ENCODE measurements at regions not wholly inside any gene's neighbourhood (a gene's known extent, or its start where the extent isn't known, plus 50 kb on each side); places are given as distances from the start of the nearest gene placed in this dataset.

- H3K36me3 ChIP-seq (ENCODE audit: control insufficient read depth in 2 of 3, insufficient read depth in 3 of 3, low read length in 3 of 3) = no peaks in the 10 kb centered on the region
- no peak for DNase-seq
- no peaks in the 10 kb centered on the region for H3K4me1 ChIP-seq (ENCODE audit: control insufficient read depth in 2 of 3, insufficient read depth in 2 of 3, low read depth in 1 of 3, low read length in 3 of 3)
- intact Hi-C loops (cut with DNase I) = no loop called here
- H3K9ac ChIP-seq (ENCODE audit: low read length in 3 of 3) = no peak overlapping the region
- H3K27me3 ChIP-seq (ENCODE audit: control insufficient read depth, insufficient read depth, low read length) = no peaks in the 10 kb centered on the region
- no peaks in the 10 kb centered on the region for H3K9me3 ChIP-seq (ENCODE audit: control insufficient read depth in 2 of 3, insufficient read depth in 1 of 3, low read length in 3 of 3)
- H3K27ac ChIP-seq (ENCODE audit: low read depth in 2 of 2, low read length in 2 of 2) = no peak overlapping the region
- H3K4me3 ChIP-seq (ENCODE audit: low read length in 3 of 3) = no peak overlapping the region
- no peak for TF ChIP-seq CTCF (IDR thresholded peaks at IDR 0.05; ENCODE audit: borderline replicate concordance, extremely low read depth, insufficient read depth)
- FAIRE-seq = no peak
Observed at GRCh38 chr17:71412803-71413202, 708.0 kb upstream of the SOX9 start.

- Histone ChIP-seq H3K9me3 (ENCODE audit: control insufficient read depth in 2 of 3, insufficient read depth in 1 of 3, low read length in 3 of 3) (peaks cover 0 to 5% (median 0%) of the 10 kb centered on the region in 3 donors), H3K9ac (ENCODE audit: low read length in 3 of 3) (no peak overlapping the region), H3K4me1 (ENCODE audit: control insufficient read depth in 2 of 3, insufficient read depth in 2 of 3, low read depth in 1 of 3, low read length in 3 of 3) (no peaks in the 10 kb centered on the region), H3K4me3 (ENCODE audit: low read length in 3 of 3) (no peak overlapping the region), H3K27ac (ENCODE audit: low read depth in 2 of 2, low read length in 2 of 2) (no peak overlapping the region), H3K36me3 (ENCODE audit: control insufficient read depth in 2 of 3, insufficient read depth in 3 of 3, low read length in 3 of 3) (no peaks in the 10 kb centered on the region), H3K27me3 (ENCODE audit: control insufficient read depth, insufficient read depth, low read length) (no peaks in the 10 kb centered on the region)
- DNase-seq (no peak), FAIRE-seq (no peak)
- TF ChIP-seq CTCF (IDR thresholded peaks at IDR 0.05; ENCODE audit: borderline replicate concordance, extremely low read depth, insufficient read depth) = no peak
- intact Hi-C loops (cut with DNase I) = no loop called here
Observed at GRCh38 chr17:71413935-71414334, 706.9 kb upstream of the SOX9 start.

- intact Hi-C loops (cut with DNase I) = no loop called here
- FAIRE-seq = no peak
- no peak overlapping the region for H3K4me3 ChIP-seq (ENCODE audit: low read length in 3 of 3)
- TF ChIP-seq CTCF (IDR thresholded peaks at IDR 0.05; ENCODE audit: borderline replicate concordance, extremely low read depth, insufficient read depth) = no peak
- H3K27me3 ChIP-seq (ENCODE audit: control insufficient read depth, insufficient read depth, low read length) = no peaks in the 10 kb centered on the region
- no peaks in the 10 kb centered on the region for H3K36me3 ChIP-seq (ENCODE audit: control insufficient read depth in 2 of 3, insufficient read depth in 3 of 3, low read length in 3 of 3)
- H3K27ac ChIP-seq (ENCODE audit: low read depth in 2 of 2, low read length in 2 of 2) = no peak overlapping the region
- no peak overlapping the region for H3K9ac ChIP-seq (ENCODE audit: low read length in 3 of 3)
- peaks cover 0 to 5% (median 0%) of the 10 kb centered on the region in 3 donors for H3K9me3 ChIP-seq (ENCODE audit: control insufficient read depth in 2 of 3, insufficient read depth in 1 of 3, low read length in 3 of 3)
- no peak for DNase-seq
- H3K4me1 ChIP-seq (ENCODE audit: control insufficient read depth in 2 of 3, insufficient read depth in 2 of 3, low read depth in 1 of 3, low read length in 3 of 3) = no peaks in the 10 kb centered on the region
Observed at GRCh38 chr17:71417142-71417541, 703.7 kb upstream of the SOX9 start.

- FAIRE-seq = no peak
Observed at GRCh38 chr17:71422968-71423367, 697.9 kb upstream of the SOX9 start.

More at GRCh38 chr17:71422968-71423367, 697.9 kb upstream of the SOX9 start:
- Histone ChIP-seq H3K4me3 (ENCODE audit: low read length in 3 of 3) (no peak overlapping the region), H3K27me3 (ENCODE audit: control insufficient read depth, insufficient read depth, low read length) (no peaks in the 10 kb centered on the region), H3K4me1 (ENCODE audit: control insufficient read depth in 2 of 3, insufficient read depth in 2 of 3, low read depth in 1 of 3, low read length in 3 of 3) (no peaks in the 10 kb centered on the region), H3K9ac (ENCODE audit: low read length in 3 of 3) (no peak overlapping the region), H3K27ac (ENCODE audit: low read depth in 2 of 2, low read length in 2 of 2) (no peak overlapping the region), H3K36me3 (ENCODE audit: control insufficient read depth in 2 of 3, insufficient read depth in 3 of 3, low read length in 3 of 3) (no peaks in the 10 kb centered on the region), H3K9me3 (ENCODE audit: control insufficient read depth in 2 of 3, insufficient read depth in 1 of 3, low read length in 3 of 3) (peaks cover 0 to 5% (median 2%) of the 10 kb centered on the region in 3 donors)
- intact Hi-C loops (cut with DNase I) = no loop called here
- DNase-seq = no peak
- TF ChIP-seq CTCF (IDR thresholded peaks at IDR 0.05; ENCODE audit: borderline replicate concordance, extremely low read depth, insufficient read depth) = no peak

All from kidney (tissue), 13 donors.